ENCODE measurements at regions not wholly inside any gene's neighbourhood (a gene's known extent, or its start where the extent isn't known, plus 50 kb on each side); places are given as distances from the start of the nearest gene placed in this dataset.
"Not testable (repeated sequence)": the region's sequence is repeated elsewhere in the genome, so short reads cannot be mapped to it uniquely, and the experiment has no call there.

DNA sequence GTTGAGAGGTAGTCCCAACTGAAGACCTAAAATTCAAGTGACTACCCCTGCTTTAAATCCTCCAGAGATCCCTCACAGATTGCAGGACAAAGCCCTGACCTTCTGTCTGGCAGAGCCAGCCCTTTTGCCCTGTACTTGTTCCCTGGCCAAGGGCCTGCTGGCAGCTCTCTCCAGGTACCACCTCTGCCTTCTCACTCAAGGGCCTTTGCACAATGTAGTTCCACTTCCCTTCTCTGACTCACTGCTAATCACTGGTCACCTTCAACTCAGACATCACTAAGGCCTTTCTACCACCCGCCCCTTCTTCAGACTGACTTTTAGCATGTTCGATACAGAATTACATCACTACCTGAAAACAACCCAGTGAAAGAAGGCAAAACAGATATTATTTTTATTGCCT, 411.0 kb downstream of the TMEM182 start:
- DNase-seq, result no peak

DNA sequence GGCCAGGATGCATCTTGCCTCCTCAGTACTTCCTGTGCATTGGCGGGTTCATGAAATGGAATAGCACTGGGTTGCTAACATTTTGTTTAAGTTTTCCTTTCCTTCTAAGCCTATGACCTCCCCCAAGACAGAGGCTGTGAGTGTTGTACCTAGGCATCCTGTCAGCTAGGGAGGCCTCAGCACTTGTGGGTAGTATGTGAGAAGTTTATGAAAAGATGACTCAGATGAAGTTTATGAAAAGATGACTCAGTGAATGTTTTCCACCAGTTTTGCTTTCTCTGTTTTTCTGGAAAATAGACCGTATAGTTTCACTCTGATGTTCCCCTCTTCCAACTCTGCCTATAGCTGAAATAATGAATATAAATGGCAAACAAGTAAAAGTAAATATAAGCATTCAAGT, 412.9 kb downstream of the TMEM182 start:
- no peak for DNase-seq

DNA sequence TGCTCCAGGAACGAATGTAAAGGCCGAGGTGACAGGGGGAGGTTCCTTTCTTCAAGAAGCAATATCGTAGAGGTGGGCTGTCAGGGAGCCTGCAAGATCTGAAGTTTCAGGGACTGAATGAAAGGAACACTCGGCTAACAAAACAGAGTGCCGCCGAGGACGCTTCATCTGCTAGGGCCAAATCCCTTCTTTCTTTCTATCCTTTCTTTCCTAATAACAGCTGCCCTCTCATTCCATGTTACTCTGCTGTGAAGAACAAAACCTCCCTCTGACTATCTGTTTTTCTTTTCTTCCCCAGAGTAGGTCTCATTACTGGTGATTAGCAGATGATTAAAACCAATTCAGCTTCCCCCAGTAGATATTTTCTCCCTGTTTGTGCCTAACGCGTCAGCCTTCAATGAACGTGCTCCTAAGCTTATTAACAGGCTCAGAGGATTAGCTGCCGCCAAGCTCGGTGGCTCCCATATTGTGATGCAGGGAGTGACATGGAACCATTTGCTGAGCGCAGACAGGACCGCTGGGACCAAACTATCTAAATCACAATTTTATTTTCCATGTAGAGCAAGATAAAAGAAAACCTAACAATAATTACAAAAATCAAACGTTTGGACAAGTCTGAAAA, 414.6 kb downstream of the TMEM182 start:
- DNase-seq, result no peak

DNA sequence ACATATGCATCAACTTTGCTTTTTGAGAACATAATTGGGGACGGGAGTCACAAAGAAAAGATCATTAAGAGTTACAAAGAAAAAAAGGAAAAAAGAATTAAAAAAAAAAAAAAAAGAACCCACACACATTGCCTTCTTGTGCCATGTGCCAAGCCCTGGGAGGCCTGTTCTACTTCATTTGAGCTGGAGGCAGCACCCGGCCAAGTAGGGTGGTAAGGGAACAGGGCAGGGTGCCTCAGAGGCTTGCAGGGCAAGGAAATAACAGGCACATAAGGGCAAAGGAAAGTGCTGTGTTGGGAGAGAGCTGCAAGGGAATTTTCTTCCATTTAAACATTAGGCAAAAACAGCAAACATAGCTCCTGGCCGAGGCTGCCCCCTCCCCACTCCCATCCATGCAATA, 418.0 kb downstream of the TMEM182 start:
- no peak for DNase-seq

DNA sequence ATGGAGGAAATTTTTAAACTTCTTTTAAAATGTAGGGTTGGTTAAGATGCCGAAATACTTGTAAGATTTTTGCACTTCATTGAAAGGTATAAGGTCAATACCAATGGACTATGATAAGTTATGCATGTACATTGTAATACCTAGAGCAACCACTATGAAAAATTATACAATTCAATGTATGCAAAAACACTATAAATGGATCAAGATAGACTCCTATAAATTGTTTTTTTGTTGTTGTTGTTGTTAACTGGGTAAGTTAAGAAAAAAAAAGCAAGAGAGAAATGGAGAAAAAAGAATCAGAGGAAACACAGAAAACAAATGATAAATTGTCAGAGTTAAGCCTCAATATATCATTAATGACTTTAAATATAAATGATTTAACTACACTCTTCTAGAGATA, 421.2 kb downstream of the TMEM182 start:
- DNase-seq, result no peak

DNA sequence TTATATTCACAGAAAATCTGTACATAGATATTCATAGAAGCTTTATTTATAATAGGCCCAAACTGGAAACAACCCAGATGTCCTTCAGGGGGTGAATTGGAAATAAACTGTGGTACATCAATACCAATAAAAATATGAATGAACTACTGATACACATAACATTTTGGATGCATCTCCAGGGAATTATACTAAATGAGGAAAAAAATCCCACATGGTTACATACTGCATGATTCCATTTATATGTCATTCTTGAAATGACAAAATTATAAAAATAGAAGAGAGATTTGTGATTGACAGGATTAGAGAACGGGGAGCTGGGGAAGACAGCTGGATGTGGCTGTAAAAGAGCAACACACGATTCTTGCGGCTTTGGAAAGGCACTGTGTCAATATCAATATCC, 435.0 kb downstream of the TMEM182 start:
- DNase-seq, result no peak

DNA sequence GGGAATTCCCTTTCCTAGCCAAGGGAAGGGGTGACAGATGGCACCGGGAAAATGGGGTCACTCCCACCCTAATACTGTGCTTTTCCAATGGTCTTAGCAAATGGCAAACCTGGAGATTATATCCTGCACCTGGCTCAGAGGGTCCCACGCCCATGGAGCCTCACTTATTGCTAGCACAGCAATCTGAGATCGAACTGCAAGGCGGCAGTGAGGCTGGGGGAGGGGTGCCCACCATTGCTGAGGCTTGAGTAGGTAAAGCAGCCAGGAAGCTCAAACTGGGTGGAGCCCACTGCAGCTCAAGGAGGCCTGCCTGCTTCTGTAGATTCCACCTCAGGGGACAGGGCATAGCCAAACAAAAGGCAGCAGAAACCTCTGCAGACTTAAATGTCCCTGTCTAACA, 438.9 kb downstream of the TMEM182 start:
- DNase-seq, result not testable (repeated sequence)

DNA sequence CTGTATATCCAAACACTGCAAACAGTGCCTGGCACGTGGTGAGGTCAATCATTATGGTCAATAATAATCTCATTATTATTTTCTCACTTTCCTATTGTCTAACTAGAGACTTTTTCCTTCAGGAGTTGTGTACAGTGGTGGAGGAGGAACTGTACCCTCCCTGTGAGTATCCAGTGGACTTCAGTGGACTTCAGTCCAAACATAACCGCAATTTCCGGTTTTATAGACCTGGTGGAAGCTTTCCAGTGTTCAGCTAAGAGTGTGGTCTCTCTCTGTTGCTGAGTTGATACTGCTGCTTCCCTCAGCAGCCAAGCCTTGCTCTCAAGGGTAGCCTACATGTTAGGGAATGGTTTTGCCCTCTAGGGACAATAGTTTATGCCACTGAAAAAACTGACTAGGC, 447.1 kb downstream of the TMEM182 start:
- no peak for DNase-seq

DNA sequence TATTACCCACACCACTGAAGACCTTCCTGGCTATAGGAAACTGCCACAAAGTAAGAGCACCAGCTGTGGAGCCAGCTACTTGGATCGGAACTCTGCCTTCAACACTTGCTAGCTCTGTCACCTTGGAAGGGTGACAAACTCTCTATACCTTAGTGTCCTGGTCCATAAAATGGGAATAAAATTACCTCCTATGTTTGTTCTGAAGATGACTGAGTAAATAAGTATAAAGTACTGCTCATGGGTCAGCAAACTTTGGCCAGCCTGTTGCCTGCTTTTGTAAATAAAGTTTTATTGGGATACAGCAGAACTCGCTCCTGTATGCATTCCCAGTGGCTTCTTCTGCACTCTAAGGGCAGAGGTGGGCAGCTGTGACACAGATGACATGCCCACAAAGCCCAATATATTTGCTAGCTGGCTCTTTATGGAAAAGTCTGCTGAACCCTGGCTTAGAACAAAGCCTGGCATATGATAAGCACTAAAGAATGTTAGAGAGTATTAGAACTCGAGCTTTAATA, 451.3 kb downstream of the TMEM182 start:
- no peak for DNase-seq

DNA sequence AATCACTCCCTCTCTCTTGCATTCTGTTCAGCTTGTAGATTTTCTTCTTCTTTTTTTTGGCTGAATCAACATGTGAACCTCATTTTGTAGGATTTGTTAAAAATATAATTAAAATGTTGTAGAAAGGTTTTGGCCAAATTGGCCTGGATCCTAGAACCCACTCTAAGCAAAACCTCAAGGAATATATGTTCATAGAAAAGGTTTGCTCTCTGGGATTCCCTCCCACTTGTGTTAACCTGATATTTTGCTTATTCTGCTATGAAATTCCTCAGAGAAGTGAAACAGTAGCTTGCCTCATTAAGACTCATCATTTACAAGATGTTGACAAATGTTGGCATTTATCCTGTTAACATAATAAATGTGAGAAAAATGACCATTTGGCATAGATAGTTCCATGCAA, 456.7 kb downstream of the TMEM182 start:
- DNase-seq, result no peak

DNA sequence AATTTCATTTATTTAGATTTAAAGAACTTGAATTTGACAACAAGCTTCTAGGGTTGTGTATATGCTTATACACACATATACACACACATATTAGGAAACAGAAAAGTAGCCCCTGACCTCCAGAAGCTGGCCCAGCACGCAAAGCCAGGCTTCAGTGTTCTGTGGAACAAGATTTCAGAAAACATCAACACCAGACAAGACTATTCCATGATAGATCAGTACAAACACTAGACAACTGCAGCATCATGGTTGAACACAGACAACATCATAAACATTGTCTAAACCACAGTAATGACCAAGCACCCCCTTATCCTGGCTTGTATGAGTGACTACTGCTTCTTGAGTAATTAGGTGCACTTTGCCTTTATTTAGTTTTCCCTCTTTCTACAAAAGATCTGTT, 457.6 kb downstream of the TMEM182 start:
- DNase-seq, result no peak

DNA sequence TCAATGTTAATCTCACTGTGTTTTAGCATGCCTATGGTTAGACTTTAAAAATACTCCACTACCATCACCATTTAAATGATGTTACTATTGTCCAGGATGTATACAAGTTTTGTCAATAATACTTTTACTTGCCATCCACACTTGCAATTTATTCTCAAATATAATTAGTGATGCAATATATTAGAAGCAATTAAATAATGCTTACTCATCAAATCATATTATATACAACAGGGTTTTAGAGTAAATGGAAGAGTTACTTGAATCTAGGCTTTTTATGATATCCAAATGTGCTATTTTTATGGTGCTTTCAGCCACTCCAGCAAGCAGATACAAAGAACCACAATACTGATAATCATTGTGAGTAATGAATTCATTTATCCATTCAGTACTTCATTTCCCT, 461.1 kb downstream of the TMEM182 start:
- no peak for DNase-seq

DNA sequence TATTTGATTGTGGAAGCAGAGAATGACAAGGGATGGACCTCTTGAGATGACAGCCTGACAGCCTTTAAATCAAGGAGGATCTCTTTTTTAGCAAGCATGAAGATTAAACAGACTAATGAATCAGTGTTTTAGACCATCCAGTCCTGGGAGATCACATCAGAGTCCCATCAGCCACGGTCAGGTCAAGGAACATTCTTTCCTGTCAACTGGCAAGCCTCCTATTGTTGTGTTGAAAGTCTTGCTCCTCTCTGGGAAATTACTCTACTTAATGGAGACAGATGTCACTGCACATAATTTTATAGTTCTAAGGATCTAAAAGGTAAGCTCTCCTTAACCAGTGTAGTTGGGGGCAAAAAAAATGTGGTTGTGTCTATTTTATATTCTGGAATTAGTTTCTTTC, 469.0 kb downstream of the TMEM182 start:
- DNase-seq, result no peak

DNA sequence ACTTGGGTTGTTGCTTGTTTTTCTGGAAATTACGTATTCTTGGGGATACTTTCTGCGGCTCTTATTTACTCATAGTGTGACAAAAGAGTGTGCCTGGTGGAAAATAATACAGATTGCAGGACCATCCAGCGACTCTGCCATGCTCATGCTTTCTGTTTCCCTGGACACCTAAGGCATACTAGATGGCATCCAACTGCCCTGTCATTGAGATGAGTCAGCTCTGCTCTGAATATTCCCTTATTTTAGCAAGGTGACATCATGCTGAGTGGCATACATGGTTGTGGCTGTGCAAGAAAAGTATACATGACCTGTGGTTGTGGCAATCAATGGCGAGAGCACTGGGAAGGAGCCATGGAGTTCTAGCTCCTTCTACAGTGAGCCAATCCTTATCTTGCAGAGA, 471.0 kb downstream of the TMEM182 start:
- no peak for DNase-seq

DNA sequence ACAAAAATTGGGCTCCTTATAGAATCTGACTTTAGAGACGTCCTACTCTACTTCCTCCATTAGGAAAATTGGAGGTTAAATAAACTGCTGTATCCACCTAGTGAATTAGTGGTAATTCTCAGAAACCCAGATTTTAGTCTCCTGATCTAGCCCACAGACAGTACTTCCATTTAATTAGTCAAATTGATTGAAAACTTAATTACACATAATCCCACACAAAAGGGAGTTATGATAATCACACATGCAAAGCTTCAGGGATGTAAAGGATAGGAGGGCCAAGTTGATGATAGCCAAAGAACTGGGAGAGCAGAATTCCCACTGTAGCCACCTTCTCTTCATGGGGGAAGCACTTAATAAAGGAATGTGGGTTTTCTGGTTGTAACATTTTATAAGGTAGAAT, 471.9 kb downstream of the TMEM182 start:
- DNase-seq, result no peak

DNA sequence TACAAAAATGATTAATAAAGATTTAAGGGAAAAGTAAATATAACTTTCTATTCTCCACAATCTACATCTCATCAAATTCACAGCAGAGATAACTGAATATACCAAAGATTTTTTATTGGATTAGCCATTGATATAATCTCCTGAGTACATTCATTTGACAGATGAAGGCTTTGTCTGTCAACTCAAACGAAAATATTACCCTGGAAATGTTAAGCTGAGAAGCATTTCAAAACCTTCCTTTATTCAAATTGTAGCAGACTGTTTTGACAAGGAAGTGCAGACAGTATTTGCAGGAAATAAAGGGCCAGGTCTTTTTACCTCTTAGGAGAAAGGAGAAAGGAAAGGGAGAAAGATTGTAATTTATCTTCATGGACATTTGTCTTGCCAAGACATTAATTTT, 473.5 kb downstream of the TMEM182 start:
- no peak for DNase-seq

DNA sequence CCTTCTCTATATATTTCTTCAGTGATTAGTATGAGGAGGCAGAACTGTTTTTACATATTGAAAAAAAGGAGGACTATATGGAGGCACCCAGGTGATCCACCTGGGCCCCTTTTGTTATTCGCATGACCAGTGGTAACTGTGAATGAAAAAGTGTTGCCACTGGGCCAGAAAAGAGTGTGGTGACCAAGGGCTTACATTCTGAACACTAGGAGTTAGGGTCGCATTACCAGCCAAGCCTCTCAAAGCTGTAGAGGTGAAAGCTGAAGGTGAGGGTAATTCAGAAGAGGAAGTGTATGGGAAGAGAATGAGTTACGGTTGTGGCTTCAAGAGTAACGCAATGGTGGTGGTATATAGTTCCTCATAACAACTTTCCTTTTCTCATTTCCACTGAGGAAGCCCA, 487.6 kb downstream of the TMEM182 start:
- DNase-seq, result no peak

DNA sequence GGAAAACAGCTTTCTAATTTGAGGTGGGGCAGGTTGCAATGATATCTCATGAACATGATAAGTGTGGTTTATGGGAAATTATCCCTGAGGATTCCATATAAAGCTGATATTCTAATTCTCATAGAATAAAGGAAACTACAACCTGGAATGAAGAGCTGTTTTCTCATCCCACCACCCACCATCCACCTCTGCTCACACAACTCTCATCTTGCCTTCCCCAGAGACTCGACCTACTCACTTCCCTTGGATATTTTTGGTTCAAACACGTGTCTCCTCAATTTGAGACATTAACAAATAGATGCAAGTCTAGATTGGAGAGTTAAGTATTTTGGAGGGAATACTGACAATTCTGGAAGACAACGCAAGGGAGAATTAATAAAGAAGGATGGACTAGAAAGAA, 490.9 kb downstream of the TMEM182 start:
- DNase-seq, result no peak

DNA sequence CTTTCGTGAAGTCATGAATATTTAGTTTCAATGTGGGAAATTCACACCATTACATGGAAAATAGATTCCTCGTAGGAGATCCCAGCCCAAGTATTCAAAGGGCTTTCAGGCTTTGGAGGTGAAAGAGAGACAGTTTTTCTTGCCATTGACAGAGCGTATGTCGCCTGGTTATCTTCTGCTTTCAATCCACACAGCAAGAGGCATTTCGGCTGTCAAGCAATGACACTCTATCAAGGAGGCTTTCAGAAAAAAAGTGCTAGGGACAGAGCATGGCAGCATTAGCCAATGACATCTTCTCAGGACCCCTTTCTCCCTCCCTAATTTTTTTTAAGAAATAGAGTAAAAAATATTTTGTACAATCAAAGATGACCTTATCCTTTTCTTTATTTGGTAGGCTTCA, 492.8 kb downstream of the TMEM182 start:
- no peak for DNase-seq

DNA sequence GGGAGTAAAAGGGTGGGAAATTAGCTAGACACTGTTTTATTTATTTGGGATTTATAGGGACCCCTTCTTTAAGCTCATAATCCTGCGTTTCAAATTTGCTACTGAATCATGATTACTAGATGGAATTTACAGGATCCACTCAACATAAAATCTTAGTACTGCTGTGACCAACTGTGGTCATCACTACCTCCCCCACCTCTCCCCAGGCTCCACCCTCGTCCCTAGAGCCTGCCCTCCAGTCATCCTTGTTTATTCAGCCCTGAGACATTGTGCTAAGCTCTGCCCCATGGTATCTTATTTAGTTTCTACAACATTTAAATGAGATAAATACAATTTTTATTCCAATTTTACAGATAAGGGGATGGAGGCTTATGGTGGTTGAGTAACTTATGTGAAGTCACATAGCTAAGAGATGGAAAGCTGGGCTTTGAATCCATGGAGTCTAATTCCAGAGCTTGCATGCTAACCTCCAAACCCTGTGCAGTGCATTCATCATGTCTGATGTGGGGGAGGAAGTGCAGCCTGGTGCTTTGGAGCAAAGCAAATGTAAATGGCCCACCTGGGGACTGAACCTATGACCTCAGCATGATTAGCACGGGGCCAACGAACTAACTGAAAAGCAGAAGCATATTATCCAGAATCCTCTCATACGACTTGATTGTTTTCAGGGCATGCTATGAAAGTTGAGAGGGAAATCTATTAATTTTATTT, 502.4 kb downstream of the TMEM182 start:
- DNase-seq, result no peak

DNA sequence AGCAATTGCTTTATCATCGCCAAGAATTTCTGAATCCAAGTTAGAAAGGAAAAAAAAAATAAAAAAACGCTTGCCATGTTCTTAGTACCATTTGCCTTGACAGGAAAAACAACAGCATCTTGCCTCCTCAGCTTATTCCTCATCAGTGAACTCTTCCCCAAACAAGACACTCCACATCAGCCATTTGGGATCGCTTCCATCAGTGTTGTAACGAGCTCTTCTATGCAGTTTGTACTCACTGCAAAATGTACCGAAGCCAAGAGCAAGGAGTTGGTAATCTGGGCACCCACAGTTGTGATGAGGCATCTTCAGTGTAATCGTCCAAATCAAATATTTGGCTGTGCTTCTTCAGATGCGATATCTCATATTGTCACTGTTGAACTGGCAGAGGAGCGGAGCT, 503.7 kb downstream of the TMEM182 start:
- DNase-seq, result no peak

DNA sequence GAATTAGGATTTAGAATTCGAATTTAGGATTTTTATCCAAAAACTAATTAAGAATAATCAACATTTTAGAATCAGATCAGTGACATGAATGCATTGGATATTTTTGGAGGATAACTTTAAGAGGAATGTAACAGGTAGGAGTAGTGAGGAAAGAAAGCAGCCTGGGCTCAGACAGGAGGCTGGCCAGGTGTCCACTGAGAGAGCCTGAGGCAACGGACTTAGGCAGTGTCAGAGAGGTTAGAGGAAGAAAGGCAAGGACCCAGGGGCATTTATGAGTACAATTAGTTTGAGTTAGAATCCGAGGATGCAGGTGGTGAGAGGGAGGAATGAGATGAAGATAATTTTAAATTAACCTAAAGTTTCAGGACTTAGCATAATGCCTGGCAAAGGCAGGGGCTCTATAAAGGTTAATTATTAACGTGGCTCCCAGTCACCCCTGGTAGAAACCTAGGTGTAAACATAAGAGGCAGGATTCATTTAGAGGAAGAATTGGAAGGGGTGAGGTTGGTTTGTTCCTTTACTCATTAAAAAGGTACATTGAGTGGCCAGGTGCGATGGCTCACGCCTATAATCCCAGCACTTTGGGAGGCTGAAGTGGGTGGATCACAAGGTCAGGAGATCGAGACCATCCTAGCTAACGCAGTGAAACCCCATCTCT, 507.1 kb downstream of the TMEM182 start:
- DNase-seq, result no peak

DNA sequence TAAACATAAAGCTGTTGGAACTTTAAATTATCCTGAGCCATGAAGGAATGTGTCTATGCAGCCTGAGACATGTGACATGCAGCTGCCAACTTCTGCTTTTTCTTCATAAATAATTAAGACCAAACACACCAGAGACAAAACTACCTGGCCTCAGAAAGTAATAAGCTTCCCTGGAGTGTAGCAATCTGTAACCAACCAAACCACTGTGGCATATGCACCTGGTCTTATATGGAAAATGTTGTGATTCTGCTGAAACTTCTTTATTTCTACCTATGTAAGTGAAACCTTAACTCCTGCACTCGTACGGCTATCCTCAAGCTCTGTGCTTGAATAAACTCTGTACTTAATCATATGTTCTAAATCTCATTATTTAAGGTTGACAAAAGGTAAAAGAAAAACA, 515.0 kb downstream of the TMEM182 start:
- DNase-seq, result no peak

DNA sequence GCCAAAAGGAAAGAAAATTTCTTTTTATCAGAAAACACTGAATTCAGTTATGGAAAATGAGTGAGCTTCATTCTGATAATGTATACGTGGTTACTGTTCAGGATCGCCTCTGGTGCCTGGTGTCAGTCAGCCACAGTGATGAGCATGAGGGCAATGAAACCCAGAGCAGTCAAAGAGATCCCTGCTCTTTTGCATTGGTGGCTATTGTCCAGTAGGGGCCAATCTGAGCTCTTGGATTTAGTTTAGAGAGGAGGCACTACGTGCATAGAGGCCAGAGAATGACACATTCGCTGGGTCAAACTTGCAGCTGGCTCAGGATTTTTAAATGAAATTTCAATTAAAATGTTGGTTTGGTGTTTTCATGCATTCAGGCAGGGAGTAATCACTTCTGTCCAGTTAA, 522.9 kb downstream of the TMEM182 start:
- no peak for DNase-seq

All from NCI-H2171 treated with DMSO at 0.1 percent for 48 hours (cell line).